HG03103 (cell line): ENCODE measurements at regions not wholly inside any gene's neighbourhood (a gene's known extent, or its start where the extent isn't known, plus 50 kb on each side); places are given as distances from the start of the nearest gene placed in this dataset.

Experiments
- ATAC-seq: cut with Tn5 transposase; IDR thresholded peaks from one replicate; pipeline ENCODE4 v1.9.1; 2021; ENCODE audit warnings: low read depth; ENCODE audit not compliant: unreplicated experiment

DNA sequence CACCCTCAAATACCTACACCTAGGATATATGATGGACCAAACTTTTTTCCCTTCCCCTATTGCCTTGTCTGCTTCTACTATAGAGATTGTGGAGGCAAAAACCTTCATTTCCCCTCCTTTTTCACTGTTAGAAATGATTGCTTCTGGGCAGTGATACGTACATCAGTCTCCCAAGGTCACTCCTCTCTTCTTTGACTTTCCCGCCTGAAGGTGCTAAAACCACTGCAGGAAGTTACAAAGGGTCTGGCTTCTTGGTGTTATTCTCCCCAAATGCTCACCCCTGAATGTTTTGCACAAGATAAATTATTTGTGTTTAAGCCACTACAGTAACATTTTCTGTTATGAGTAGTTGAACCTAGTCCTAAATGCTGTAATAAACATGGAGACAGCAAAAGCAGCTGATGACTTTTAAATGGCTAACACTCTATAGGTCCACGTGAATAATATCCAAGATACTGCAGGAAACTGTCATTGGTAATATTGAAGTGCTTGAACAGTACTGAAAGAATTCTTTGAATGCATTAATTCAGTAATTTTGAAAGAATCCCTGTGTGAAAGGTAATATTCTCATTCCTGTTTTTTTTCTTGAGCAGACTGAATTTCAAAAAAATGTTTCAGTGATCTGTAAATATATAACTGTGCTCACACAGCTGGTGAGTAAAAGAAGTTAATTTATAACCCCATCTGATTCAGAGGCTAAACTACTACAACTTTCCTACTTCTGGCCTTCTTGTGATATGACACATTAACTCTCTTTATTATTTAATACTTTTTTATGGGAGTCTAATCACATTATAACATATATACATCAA, 865.1 kb downstream of the EFNB2 start:
- ATAC-seq, result no peak

DNA sequence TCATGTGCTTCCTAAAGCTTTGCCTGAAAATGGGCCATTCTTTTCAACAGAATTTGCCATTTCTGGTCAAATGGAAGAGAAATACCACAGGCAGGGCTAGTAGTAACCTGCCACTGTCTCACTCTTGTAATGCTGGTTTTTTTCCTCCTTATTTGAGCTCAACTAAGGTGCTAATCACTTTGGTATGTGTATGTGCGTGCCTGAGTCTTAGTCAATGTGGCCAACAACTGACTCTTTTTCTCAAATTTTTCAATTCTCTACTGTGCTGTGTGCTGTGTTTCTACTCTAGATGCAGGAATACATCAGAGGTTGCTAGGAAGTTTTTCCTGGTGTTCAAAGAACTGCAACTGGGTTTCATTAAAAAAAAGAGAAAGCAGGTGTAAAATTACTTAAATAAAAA, 870.2 kb downstream of the EFNB2 start:
- ATAC-seq, result no peak

DNA sequence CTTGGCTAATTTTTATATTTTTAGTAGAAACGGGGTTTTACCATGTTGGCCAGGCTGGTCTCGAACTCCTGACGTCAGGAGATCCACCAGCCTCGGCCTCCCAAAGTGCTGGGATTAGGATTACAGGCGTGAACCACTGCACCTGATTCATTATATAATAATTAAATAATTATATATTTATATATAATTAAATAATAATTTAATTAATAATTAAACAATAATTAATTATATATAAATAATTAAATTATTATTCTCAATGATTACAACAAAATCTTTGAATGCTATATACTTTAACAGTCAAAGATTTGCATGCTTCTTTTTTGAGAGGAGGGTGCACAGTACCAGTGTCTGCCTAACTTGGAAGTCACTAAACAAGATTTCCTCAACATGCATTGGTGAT, 872.3 kb downstream of the EFNB2 start:
- no peak for ATAC-seq

DNA sequence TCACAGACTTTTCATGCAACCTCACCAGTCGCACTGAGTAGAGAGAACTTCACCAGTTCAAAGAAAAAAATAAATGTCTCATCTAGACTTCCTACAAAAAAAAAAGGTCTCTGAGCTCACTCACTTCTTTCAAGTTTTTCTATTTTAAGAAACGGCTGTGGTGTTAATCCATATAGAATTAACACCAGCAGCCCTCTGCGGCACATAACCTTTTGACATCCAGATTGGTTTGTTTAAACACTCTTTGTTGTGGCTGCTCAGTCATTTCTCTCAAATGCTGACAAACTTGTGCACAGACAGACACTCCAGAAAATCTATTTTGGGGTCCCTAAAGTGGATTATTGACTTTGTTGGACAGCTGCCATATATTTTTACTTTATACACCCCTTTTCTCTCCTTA, 874.9 kb downstream of the EFNB2 start:
- ATAC-seq, result no peak

DNA sequence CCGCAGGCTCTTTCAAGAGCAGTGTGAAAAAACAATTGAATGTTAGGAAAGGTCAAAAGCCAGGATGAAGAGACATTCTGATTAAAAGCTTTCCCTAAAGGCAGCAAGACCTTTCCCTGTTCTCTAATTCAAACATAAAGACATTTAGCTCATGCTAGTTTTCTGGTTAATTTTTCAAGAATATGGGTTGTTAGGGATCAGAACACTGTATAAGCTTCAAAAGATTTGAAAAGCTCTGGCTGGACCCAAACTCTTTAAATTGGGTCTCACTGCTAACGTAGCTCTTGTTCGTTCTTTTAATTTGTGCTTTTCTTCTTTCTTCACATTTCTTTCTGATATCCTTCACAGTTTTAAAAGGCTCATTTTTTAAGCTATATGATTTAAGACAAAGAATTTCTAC, 877.0 kb downstream of the EFNB2 start:
- no peak for ATAC-seq

DNA sequence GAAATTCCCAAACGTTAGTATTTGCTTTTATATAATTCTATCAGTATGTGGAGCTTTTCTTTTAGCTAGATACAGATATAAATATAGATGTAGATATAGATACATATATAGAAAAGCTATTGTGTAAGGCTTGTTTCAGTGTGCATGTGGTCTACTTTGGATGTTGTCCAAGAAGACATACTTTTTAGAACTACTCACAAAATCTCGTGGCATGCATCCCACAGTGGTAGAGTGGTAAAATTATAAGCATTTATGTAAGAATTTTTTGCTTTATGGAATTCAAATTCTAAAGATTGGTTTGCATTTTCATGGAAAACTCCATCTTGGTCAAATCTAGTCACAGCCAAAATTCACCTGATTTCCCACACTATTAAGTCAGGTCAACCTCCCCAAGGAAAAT, 880.4 kb downstream of the EFNB2 start:
- ATAC-seq, result no peak

DNA sequence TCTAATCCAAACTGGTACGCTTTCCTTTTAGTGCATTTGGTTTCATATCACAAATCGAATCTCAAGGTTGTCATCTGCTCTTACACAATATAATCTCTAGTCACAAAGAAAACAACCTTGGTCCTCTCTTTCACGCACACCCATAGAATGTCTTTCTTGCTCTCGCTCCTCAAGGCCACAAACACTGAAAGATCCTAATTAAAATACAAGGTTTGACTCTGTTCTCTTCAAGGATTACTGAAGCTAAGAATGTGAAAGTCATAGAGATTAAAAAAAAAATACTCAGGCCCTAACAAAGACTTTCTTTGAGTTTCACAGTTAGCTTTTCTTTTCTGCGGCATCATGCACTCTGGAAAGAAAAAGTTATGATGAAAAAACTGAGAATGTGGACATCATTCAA, 891.5 kb downstream of the EFNB2 start:
- ATAC-seq, result no peak

DNA sequence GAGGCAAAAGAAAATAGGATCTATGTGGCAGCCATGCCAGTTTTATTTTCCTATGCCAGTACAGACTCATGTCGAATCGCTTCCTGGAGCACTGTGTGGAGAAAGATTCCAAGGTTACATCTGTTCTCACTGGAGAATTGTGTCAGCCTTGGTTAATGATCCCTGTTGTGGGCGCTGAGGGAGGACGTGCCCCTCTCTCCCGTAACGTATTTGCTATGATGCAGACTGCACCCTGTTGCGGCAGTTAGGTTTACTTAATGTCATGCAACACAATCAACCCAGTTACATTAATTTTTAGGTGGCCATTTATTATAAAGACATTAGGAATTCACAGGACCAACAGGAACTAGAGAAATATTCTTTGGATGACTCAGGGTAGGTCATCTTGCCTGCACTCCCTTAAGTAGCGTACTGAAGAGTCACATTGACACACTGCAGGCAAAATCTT, 892.9 kb downstream of the EFNB2 start:
- ATAC-seq, result no peak

DNA sequence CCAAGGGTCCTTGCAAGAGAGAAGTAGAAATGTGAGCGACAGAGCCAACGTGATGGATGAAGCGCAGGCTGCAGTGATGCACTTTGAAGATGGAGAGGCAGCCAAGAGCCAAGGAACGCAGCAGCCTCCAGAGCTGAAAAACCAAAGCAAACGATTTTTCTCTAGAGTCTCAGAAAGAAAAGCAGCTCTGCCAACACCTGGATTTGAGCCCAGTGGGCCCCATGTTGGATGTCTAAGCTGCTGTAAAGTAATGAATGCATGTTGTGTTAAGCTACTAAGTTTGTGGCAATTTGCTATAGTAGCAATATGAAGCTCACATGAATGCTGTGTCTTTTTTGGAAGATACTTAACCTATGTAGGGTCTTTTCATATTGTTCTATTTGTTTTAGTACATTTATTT, 894.3 kb downstream of the EFNB2 start:
- no peak for ATAC-seq

DNA sequence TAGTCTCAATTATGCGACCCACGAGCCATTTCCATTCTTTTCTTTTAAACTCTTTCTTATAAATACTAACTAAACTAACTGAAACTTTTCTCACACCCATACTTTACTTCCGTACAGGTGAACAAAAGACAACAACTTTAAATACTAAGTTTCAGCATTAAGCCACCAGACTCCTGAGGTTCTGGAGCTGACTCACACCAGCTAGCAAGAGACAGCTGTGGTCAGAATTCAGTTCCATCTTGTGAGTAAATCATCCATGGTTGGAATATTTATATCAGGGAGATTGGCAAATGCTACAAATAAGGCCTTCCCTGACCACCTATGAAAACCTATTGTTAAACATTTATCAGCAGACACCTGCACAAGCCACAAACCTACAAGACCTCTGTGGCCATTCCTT, 897.0 kb downstream of the EFNB2 start:
- ATAC-seq, result no peak

DNA sequence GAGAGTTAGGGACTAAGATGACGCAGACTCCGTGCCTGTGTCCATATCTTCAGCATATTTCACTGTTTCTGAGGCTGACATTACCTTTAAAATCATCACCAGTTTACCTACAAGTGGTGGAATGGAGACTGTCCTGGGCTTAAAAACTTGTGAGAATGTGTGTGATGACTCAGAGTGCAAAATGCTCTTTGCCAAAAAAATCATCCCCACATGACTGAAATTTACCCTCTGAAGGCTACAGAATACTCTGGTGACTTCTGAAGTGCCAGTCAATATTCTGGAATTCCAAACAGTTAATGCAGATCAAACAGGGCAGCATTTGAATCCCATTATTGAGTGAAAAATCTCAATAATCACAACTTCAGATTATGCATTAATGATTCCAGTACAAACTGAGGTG, 901.4 kb downstream of the EFNB2 start:
- no peak for ATAC-seq

DNA sequence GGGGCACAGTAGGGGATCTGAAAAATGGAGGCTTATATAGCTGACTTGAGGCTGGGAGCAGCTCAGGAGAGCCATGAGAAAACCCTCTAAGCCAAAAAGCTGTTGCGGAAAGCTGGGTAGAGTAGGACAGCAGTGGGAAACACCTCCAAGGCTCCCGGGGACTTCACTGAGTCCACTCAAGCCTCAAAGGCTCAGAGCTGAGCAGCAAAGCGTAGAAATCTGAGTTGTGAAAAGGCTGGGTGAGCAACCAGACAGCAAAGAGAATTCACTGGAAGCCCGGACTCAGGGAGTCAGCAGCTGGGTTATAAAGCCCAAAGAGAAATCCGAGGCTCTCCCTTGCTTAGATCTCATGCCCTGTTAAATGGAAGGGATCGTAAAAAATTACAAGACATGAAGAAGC, 905.0 kb downstream of the EFNB2 start:
- no peak for ATAC-seq

DNA sequence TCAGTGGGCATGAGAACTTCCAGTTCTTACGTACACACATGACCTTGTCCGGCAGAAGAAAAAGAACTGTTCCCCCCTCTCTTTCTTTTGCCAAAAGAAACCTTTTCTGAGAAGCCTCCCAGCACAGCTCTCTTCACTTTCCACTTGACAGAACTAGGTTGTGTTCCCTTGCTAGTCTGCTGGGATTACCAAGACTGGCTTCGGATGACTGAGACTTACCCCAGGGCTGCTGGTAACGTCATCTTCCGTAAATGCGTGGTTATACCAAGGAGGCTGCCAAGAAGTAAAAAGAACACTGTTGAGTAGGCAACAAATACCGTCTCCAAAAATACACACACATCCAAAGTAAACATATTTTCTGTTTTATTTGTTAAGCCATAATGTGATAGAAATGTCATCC, 908.2 kb downstream of the EFNB2 start:
- ATAC-seq, result no peak

DNA sequence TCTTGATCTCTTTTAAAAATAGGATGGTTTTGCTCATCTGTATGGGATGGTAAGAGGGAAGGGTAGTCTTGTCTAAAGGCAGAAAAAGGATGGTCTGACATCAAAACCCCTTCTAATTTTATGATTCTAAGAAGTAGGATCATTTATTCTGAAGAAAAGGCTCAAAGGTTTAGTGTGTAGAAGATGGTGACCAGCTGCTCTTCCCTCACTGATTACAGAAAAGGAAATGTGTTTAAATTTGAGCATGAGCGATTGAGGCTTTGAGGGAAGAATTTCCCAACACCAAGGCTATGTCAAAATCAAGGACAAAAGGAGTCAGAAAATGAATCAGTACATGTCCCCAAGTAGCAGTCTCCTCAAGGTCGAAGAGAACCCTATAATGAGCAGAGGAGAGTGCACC, 909.8 kb downstream of the EFNB2 start:
- no peak for ATAC-seq

DNA sequence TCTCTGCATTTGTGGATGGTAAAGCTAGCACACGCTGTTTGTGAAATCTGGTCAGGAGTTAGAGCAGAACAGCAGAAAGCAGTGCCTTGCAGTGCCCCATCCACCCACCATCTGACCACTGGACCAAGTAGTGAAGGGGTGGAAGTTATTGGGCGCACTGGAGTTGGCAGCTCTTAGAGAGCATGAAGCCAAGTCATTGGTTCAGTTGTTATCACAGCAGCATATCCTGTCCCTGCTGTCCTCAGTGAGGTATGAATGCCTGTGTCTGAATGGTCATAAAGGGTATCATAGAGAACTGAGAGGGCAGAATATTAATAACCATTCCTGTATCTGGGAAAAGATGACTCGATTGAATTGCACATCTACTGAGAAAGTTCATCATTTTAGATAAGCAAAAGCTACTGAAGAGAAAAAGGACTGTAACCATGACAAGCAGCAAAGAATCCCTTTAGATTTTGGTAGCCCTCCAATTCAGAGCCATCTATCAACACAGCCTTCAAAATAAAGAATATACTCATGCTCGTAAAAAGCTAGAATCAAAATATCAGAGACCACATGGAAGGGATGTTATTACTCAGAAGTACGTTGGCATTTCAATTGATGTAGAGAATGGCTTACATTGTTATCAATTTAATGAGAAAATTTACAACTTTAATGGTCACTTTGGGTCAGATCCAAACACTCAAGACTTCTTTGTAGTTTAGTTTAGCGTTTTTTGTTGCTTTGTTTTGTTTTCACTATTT, 919.0 kb downstream of the EFNB2 start:
- ATAC-seq, result no peak

DNA sequence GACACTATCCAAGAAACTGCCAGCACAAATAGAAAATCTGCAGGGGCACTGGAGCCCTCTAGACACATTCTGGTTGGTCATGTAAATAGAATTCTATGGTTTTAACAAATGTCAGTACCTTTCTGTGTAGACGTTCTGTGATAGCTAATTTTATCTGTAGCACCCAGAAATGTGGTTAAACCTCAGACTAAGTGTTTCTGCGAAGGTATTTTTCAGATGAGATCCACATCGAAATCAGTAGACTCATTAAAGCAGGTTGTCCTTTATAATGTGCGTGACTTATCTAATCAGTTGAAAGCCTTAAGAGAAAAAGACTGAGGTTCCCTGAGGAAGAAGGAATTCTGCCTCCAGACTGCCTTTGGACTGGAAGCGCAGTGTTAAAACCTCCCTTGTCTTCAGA, 922.9 kb downstream of the EFNB2 start:
- ATAC-seq, result no peak

DNA sequence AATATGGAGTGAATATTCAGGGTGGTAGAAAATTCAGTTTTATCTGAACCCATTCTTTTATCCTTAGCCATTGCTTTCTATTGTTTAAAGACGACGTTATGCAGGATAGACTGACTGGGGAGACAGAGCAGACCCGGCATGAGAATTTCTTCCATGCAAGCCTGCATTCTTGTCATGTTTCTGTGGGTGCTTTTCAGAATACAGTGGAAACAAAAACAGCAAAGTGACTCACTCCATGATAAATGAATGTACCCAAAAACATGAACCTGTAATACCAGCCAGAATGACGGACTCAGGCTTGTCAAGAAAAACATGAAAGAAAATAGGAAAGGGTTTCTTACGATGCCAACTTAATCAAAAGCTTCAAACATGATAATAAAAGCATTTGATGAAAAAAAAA, 924.0 kb downstream of the EFNB2 start:
- ATAC-seq, result no peak

DNA sequence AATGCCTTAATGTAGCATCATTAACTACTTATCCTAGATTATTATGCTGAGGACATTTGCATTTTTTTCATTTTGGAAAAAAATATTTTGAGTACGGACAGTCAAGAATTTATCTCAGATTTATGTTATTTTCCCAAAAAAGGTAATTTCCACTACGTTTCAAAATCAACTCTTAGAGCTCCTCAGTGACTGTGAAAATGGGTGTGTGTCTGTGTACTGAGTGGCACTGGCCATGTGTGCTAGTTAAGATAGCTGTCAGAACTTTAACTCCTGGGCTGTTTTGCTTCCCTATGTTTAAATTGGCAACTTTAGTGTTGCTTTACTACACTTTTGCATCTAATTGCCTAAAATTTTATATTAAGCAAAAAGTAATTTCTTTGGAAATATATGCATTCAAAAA, 927.4 kb downstream of the EFNB2 start:
- ATAC-seq, result no peak

DNA sequence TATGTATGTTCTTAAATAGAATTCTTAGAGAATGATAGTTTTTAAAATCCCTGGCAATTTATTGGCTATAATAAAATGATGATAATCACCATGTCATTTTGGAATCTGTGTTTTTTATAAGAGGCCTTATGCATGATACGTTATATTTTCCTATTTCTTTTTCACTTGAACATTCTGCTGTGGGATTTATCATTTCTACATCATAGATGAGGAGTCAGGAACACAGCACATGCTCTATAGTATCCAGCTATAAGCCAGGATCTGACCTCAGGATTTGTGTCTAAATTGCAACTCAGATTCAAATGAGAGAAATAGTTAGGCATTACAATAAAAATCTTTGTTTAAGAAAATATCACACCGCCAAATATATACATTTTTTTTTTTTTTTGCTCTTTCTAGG, 928.0 kb downstream of the EFNB2 start:
- no peak for ATAC-seq

DNA sequence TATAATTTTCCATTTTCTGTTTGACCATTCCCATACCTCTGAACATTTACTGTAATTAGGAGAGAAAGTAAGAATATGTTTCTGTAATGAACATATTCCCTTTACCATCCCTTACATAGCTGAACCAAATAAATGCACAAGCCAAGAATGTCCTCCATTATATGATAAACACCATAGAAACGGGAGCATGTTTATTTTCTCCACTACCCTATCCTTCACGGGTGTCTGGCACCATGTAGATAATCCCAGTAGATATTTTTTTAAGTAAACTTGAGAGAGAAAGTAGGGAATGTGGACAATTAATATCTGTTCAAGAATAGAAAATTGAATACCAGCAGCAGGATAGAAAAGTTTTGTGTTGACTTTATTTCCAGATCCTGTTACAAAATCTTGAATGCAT, 928.4 kb downstream of the EFNB2 start:
- no peak for ATAC-seq

DNA sequence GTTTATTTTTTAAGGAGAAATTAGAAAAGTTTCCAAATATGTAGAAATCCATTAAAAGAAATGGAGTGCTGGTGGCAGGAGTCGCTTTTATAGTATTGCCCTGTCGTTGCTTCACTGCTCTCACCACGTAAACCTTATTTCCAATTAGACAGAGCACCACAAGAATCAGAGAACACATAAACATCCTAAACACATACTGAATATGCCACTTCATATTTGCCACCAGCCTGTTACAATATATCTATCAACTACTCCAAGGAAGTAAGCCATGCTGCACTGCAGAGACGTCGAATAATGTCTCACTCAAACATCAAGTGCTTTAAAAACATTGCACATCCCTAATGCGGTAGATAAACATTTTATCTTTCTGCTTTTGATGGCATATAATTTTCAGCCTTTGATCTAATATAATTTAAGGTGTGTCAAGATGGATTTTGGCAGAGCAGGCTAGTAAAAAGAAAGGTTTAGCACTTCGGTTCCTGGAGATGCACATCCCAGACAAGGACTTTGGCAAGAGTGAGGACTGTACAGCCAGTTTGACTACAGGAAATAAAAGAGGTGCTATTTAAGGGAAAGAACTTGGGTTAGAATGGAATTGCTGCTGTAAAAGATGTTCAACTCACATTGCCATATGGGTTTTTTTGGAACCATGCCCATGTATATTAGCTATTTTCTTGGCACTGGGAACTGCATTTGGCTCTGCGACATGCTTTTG, 932.3 kb downstream of the EFNB2 start:
- no peak for ATAC-seq
